Esophagus squamous epithelium (tissue), 4 donors: ENCODE measurements at regions not wholly inside any gene's neighbourhood (a gene's known extent, or its start where the extent isn't known, plus 50 kb on each side); places are given as distances from the start of the nearest gene placed in this dataset.

Experiments used
- CTCF ChIP-seq, 6 experiments: fragments of 450-650 bp in 4 of 6; fragments of 200-600 bp in 2 of 6; sonication (generic) in 2 of 6; IDR thresholded peaks; one replicate each; pipeline ENCODE4 v1.5.1; 2016 to 2019; ENCODE audit warnings: antibody characterized with exemption in 6 of 6, mild to moderate bottlenecking in 4 of 6, moderate library complexity in 4 of 6
- POLR2A ChIP-seq, 4 donors: fragments of 450-650 bp; IDR thresholded peaks; one replicate each; pipeline ENCODE4 v1.6.1; 2017; ENCODE audit warnings: antibody characterized with exemption in 4 of 4, mild to moderate bottlenecking in 4 of 4, moderate library complexity in 3 of 4

- TF ChIP-seq CTCF (IDR thresholded peaks at IDR 0.05): no peak
- no peak for TF ChIP-seq POLR2A (IDR thresholded peaks at IDR 0.05)
Measured at GRCh38 chrY:15360471-15360870, 836.1 kb downstream of the NLGN4Y start.
